GM19240 (cell line): ENCODE measurements at regions not wholly inside any gene's neighbourhood (a gene's known extent, or its start where the extent isn't known, plus 50 kb on each side); places are given as distances from the start of the nearest gene placed in this dataset.
"Not testable (repeated sequence)": the region's sequence is repeated elsewhere in the genome, so short reads cannot be mapped to it uniquely, and the experiment has no call there.

Source experiments
- DNase-seq: peaks from one replicate; pipeline ENCODE4 v3.0.0; 2011; ENCODE audit warnings: low spot score; ENCODE audit not compliant: insufficient read length

GRCh38 chr10:15430969-15431771, 60.1 kb upstream of the FAM171A1 start:
- DNase-seq = no peak

DNA sequence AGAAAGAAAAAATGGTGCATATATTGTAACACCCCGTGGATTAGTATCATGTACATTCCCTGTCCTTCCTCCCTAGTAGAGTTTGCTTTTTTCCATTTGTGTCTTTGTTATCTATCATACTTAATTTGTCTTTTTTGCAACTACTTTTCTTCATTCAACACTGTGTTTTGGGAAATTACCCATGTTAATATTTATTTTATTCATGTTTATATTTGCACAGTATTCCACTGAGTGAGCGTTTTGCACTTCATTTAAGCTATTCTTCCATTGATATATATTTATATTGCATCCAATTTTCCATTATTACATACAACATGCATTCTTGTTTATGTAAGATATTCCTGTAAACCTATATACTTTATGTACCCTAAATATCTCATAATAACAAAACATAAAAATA, 57.6 kb upstream of the FAM171A1 start:
- no peak for DNase-seq

DNA sequence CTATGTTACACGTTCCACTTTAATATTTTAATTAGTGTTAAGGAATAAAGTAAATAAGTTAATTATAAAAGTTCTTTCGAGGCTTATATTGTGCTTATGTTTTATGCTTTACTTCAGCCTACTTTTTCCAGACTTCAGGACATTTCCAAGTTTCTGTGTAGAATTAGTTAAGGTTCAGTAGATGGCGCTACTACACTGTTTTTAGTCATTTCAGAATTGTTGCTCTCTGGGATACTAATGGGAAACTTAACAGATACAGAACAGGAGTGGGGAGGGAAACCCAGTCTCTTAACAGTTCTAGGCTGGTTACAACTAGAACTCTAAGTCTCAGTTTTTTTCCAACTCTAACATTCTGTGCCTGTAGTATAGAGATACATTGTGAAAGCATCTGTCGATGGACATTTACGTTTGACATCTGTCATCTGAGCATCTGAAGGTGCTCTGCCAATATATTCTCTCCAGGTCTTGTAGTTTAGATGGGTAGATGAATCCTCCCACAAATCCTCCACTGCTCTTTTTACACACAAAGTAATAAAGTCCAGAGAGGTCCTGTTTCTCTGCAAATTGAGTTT, 56.8 kb upstream of the FAM171A1 start:
- DNase-seq = no peak

- no peak for DNase-seq
Observed at GRCh38 chr10:15426558-15426957, 55.5 kb upstream of the FAM171A1 start.

GRCh38 chr10:15426115-15426514, 55.0 kb upstream of the FAM171A1 start:
- DNase-seq = no peak

DNA sequence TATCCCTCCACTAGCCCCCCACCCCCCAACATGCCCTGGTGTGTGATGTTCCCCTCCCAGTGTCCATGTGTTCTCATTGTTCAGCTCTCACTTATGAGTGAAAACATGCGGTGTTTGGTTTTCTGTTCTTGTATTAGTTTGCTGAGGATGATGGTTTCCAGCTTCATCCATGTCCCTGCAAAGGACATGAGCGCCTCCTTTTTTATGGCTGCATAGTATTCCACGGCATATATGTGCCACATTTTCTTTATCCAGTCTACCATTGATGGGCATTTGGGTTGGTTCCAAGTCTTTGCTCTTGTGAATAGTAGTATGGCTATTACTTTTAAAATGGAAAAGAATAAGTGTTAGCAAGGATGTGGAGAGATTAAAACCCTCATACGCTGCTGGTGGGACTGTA, 50.8 kb upstream of the FAM171A1 start:
- DNase-seq = not testable (repeated sequence)
